GM21367 (cell line): ENCODE measurements at regions not wholly inside any gene's neighbourhood (a gene's known extent, or its start where the extent isn't known, plus 50 kb on each side); places are given as distances from the start of the nearest gene placed in this dataset.

Source experiments
- ATAC-seq: cut with Tn5 transposase; IDR thresholded peaks from one replicate; pipeline ENCODE4 v1.9.1; 2021; ENCODE audit not compliant: unreplicated experiment

DNA sequence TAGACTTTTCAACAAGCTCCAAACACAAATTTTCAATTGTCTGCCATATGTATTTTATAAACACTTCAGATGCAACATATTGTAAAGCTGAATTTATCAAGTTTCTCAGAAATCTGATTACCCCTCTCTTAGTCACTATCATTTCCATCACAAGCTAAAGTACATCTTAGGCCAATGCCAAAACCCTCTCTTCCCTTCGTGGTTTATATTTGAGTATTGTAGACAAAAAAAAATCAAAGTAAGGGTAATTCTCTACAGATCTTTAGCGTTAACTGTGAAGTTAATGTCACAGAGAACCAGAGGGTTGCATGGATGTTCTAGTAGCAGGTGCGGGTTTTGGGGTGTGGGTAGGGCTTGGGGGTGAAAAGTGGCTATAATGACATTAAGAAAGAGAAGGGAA, 387.7 kb upstream of the PTGER4 start:
- no peak for ATAC-seq

- no peak for ATAC-seq
Measured at GRCh38 chr5:40291338-40291737, 388.4 kb upstream of the PTGER4 start.

- no peak for ATAC-seq
Measured at GRCh38 chr5:40288800-40289485, 390.8 kb upstream of the PTGER4 start.

GRCh38 chr5:40284863-40285262, 394.9 kb upstream of the PTGER4 start:
- ATAC-seq, result no peak

DNA sequence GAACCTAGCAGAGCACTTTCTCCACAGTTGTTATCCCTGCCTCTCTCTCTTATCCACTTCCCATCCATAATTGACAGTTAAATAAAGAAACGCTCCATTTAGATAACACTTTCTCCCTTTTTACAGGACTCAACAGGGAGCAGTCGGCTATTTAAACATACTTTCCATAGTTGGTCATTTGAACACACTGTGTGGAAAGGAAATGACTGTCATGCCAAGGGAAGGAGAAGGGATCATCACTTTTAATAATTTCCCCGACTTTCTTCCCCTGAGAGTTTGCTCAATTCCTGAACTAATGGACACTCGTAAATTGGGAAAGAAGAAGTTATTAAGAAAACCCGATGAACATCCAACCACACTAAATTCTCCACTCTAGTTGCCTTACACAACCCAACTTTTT, 400.8 kb upstream of the PTGER4 start:
- no peak for ATAC-seq

DNA sequence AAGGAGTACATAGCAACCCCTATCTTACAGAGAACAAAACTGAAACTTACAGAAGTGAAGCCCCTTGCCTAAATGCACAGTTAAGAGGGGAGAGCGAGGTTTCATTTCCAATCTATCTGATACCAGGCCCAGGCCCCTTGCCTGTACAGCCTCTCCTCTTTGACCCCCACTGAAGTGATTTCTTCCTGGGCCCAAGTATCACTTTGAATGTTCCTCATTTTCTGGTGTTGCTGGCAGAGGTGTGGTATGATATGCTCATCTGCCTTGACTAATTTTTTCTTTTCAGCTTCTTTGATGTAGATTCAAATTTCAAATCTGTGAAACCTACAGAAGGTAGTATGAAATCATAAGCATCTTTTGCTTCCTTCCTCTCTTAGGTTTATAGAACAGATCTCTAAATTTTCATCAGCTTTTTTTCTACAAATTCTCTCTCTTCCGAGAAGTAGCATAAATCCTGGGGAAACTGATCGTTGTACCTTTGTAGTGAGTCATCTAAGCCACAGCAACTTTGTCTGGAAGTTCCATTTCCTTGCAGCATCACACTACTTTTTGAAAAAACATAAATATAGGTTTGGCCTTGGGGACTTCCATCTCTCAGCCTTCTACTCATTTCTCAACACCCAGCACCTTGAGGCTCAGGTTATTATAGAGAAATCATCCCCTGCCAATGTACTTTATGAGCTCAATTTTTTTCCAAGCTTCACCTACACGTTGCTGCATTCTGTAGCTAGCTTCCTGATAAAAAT, 402.4 kb upstream of the PTGER4 start:
- ATAC-seq, result peak; percentile 90

DNA sequence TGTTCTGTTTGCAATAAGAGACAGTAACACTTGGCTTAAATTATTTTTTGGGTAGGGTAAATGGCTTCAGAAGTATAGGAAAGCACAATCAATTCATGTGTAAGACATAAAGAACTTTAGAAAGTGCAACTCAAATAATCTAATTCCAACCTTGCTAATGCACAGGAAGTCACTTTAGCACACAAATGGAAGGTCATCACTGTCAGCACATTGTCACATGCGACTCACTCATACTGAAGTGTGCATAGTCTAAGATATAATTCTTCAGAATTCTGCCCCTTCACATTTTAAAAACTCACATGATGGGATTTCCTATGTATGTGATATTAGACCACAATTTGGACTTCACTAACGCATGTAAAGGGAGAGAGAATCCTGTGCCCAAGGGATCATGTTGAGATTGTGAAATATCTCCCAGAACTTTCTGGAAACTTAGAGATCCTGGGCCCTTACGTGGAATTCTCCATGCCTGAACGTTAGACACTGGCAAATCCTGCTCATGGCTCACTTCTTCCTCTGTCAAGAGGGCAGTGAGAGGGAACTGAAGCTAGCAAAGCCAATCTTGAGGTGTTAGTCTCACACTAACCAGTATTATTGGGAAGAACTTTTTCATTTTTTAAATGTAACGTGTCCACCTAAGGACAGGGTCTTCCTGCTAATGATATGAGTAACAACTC, 403.2 kb upstream of the PTGER4 start:
- ATAC-seq, result peak; percentile 17

DNA sequence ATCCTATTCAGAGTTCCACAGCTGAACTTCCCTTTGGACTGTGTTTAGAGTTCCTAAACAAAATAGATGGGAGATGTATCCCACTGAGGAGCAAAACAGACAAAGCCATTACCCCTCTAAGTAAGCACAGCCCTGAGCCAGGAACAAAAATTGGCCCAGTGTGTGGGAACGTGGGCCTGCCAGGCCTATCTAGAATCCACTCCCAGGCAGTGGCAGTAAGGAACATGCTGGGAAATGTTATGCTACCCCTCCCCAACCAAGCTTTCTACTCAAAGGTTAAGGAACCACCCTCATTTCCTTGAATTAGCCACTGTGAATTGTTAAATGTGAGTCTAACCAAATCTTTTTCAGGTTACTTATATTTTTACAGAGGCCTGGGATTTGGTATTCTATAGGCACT, 405.1 kb upstream of the PTGER4 start:
- no peak for ATAC-seq

- no peak for ATAC-seq
Measured at GRCh38 chr5:40273936-40274335, 405.8 kb upstream of the PTGER4 start.

GRCh38 chr5:40271476-40271875, 408.2 kb upstream of the PTGER4 start:
- ATAC-seq, result no peak

GRCh38 chr5:40270274-40270845, 409.4 kb upstream of the PTGER4 start:
- no peak for ATAC-seq

GRCh38 chr5:40268088-40268487, 411.6 kb upstream of the PTGER4 start:
- no peak for ATAC-seq

DNA sequence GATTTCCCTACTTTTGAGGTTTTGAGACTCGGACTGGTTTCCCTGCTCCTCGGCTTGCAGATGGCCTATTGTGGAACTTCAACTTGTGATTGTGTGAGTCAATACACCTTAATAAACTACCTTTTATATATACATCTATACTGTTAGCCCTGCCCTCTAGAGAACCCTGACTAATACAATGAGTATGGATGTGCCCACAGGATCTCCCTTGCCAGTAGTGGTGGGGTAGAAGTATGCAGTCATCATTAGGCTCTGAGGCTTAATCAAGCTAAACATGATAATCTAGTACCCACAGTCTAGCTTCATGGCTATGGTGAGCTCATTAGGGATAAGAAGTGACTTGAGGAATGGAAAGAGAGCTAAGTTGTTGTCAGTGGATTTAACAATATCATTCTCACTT, 412.8 kb upstream of the PTGER4 start:
- ATAC-seq, result no peak

DNA sequence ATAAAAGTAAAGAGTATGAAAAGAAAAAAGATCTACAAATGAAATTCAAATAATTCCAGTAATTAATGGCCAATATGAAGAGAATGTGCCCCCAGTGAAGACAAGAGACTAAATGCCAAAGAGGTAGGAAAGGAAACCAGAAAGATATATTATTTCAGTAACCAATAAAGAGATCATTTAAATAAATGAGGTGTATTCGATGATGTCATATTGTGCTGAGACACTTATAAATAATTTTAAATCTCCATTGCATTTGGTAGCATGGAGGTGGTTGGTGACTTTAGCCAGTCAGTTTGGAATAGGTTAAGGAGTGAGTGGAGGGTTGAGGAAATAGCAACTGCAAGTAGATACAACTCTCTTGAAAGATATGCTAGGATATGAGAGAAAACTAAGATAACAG, 417.7 kb upstream of the PTGER4 start:
- ATAC-seq, result no peak

- no peak for ATAC-seq
Measured at GRCh38 chr5:40260361-40260760, 419.4 kb upstream of the PTGER4 start.

GRCh38 chr5:40258222-40258621, 421.5 kb upstream of the PTGER4 start:
- ATAC-seq, result no peak

GRCh38 chr5:40240671-40241070, 439.0 kb upstream of the PTGER4 start:
- ATAC-seq, result no peak

DNA sequence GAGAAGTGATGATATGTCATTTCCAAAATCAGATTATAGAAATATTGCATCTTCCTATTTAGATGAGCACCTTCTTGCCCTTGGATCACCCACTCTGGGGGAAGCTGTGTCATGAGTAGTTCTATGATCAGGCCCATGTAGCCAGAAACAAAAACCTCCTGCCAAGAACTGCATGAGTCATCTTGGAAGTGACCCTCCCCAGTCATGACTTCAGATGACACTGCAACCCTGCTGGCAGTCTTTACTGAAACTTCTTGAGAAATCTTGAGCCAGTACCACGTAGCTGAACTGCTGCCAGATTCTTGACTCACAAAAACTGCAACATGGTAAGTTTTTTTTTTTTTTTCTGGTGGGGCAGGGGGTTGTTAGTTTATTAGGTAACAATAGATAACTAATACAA, 439.6 kb upstream of the PTGER4 start:
- no peak for ATAC-seq

- ATAC-seq, result no peak
Measured at GRCh38 chr5:40238066-40238745, 441.5 kb upstream of the PTGER4 start.

DNA sequence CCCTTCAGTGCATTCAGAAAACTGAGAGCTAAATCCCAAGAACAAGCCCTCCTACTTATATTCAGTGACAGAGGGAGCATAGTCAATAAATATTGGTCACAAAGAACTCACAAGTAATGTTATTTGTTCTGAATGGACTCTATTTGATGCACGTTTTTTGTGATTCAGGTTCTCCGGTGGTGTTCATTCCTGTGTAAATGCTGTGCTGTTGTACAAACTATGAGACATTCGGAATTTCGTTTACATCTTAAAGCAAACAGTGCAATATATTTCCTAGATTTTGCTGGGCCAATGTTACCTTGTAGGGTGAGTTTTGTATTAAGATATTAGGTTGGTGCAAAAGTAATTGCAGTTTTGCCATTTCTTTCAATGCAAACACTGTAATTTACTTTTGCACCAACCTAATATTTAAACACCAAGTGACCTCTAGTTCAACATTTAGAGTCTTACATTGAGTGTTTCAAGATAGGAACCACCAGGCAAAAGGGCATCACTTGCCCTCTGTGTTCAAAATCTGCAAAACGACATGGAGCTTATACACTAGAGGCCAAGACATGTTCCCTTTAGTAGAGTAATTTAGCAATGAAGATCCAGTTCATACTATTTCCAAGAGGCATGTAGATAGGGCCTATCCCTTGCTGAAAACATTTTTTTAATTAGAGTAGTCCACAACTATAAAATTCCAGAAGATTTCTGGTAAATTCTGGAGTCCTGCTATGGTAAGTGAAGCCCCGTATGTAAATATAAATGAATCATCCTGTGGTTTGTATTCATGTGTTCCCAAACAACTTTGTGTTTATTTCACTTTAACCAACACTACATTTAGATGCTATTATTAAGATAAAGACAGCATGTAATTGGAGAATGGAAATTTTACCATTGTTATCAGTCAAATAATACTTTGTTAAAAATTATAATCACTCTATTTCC, 444.0 kb upstream of the PTGER4 start:
- ATAC-seq, result no peak
